Upper lobe of left lung (tissue), 4 donors: ENCODE measurements at regions not wholly inside any gene's neighbourhood (a gene's known extent, or its start where the extent isn't known, plus 50 kb on each side); places are given as distances from the start of the nearest gene placed in this dataset.

Experiments used
- POLR2A ChIP-seq, 4 donors: fragments of 450-650 bp; IDR thresholded peaks; one replicate each; pipeline ENCODE4 v1.5.1; 2016 to 2017; ENCODE audit warnings: antibody characterized with exemption in 4 of 4, mild to moderate bottlenecking in 2 of 4
- POLR2AphosphoS5 ChIP-seq, 2 donors: sonication (generic); formaldehyde crosslinking; IDR thresholded peaks; one replicate each; pipeline ENCODE4 v1.5.1; 2017; ENCODE audit warnings: antibody characterized with exemption in 2 of 2
- TF ChIP-seq, protein P1 (sequence below), 6 experiments: fragments of 450-650 bp in 4 of 6; fragments of 200-600 bp in 2 of 6; sonication (generic) in 2 of 6; IDR thresholded peaks; one replicate each; pipeline ENCODE4 v1.5.1; 2016 to 2019; ENCODE audit warnings: antibody characterized with exemption in 6 of 6

DNA sequence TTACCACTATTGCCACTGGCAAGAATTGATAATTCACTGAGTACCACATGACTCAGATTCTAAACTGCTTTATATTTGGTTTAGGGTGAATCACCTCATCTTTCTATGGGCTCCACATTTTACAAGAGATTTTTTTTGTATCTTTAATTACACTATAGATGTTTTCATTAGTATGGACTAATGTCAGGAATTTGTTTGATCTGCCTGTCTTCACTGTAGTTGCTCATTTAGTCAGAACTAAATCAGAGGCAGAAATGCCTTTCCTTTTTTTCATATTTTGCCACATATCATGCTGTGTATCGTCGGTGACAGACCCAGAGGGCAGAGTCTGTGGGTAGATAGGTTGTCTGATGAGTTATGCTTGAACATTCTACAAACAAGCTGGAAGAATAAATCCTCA lies 524.1 kb downstream of the METTL15 start:
- TF ChIP-seq, protein P1, sequence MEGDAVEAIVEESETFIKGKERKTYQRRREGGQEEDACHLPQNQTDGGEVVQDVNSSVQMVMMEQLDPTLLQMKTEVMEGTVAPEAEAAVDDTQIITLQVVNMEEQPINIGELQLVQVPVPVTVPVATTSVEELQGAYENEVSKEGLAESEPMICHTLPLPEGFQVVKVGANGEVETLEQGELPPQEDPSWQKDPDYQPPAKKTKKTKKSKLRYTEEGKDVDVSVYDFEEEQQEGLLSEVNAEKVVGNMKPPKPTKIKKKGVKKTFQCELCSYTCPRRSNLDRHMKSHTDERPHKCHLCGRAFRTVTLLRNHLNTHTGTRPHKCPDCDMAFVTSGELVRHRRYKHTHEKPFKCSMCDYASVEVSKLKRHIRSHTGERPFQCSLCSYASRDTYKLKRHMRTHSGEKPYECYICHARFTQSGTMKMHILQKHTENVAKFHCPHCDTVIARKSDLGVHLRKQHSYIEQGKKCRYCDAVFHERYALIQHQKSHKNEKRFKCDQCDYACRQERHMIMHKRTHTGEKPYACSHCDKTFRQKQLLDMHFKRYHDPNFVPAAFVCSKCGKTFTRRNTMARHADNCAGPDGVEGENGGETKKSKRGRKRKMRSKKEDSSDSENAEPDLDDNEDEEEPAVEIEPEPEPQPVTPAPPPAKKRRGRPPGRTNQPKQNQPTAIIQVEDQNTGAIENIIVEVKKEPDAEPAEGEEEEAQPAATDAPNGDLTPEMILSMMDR (IDR thresholded peaks at IDR 0.05) = no peak
- TF ChIP-seq POLR2A (IDR thresholded peaks at IDR 0.05) (no peak), POLR2AphosphoS5 (IDR thresholded peaks at IDR 0.05) (no peak)
